Panc1 (cell line): ENCODE measurements at regions not wholly inside any gene's neighbourhood (a gene's known extent, or its start where the extent isn't known, plus 50 kb on each side); places are given as distances from the start of the nearest gene placed in this dataset.

Experiments
- ATAC-seq: fragments of 200-7000 bp; cut with Tn5 transposase; 2 replicates; pipeline ENCODE4 v1.9.1; 2020; ENCODE audit warnings: mild to moderate bottlenecking, moderate library complexity
- BruUV-seq: library from RNA; stranded (reverse); fragments of 400-500 nt; replicated peaks from 2 replicates; lab custom pipeline; 2021; lab: Mats Ljungman, UMichigan
- CTCF ChIA-PET: fragments of 300-600 bp; sonication (Branson Sonifier 250); formaldehyde crosslinking; loops from one replicate; lab custom pipeline; 2022; ENCODE audit warnings: antibody characterized with exemption; lab: Charles Lee
- POLR2A ChIA-PET: fragments of 300-600 bp; sonication (Branson Sonifier 250); formaldehyde crosslinking; loops from one replicate; lab custom pipeline; 2022; ENCODE audit warnings: antibody characterized with exemption; lab: Charles Lee
- DNase-seq: peaks from one replicate; pipeline ENCODE4 v3.0.0-alpha.2; 2010; ENCODE audit warnings: low read depth, low spot score
- H3K27ac ChIP-seq: 2 replicates; pipeline ENCODE4 v1.5.1; 2011; ENCODE audit warnings: mild to moderate bottlenecking, low read length, inconsistent platforms
- H3K27me3 ChIP-seq: fragments of 200-500 bp; sonication (Bioruptor generic); 2 replicates; pipeline ENCODE4 v1.6.0; 2014; ENCODE audit warnings: low read length, inconsistent platforms; ENCODE audit not compliant: control insufficient read depth, insufficient read depth
- H3K36me3 ChIP-seq: fragments of 200-500 bp; sonication (Bioruptor generic); 2 replicates; pipeline ENCODE4 v1.5.1; 2014; ENCODE audit warnings: inconsistent platforms, mild to moderate bottlenecking, low read length, moderate library complexity; ENCODE audit not compliant: control insufficient read depth, insufficient read depth
- H3K4me1 ChIP-seq: 2 replicates; pipeline ENCODE4 v1.5.1; 2011; ENCODE audit warnings: inconsistent platforms, mild to moderate bottlenecking, low read length, moderate library complexity; ENCODE audit not compliant: control insufficient read depth, insufficient read depth
- H3K4me3 ChIP-seq, 2 experiments: 2 replicates each; pipeline ENCODE4 v1.5.1; 2011 to 2012; ENCODE audit warnings: low read depth in 2 of 2, low read length in 2 of 2, mild to moderate bottlenecking in 2 of 2, inconsistent platforms in 1 of 2, moderate library complexity in 1 of 2
- H3K9me3 ChIP-seq: fragments of 200-500 bp; sonication (Bioruptor generic); 2 replicates; pipeline ENCODE4 v1.5.1; 2014; ENCODE audit warnings: low read depth, mild to moderate bottlenecking, inconsistent platforms, low read length, moderate library complexity; ENCODE audit not compliant: control insufficient read depth, insufficient read depth
- POLR2AphosphoS5 ChIP-seq: IDR thresholded peaks from 2 replicates; pipeline ENCODE4 v1.6.1; 2012; ENCODE audit warnings: mild to moderate bottlenecking, low read depth, low read length, moderate library complexity
- SIN3A ChIP-seq: IDR thresholded peaks from 2 replicates; pipeline ENCODE4 v1.6.1; 2012; ENCODE audit warnings: low read depth, mild to moderate bottlenecking, low read length, moderate library complexity, borderline replicate concordance; ENCODE audit not compliant: insufficient read depth
- TCF7L2 ChIP-seq: IDR thresholded peaks from 2 replicates; pipeline ENCODE4 v1.6.1; 2011; ENCODE audit warnings: mild to moderate bottlenecking, low read depth, low read length, inconsistent platforms
- in situ Hi-C: cut with HindIII; loops from 2 replicates; pipeline ENCODE4 v1.10.0; 2016; ENCODE audit warnings: low sequenced_read_pairs, low pct_unique_long_range_greater_than_20kb
- intact Hi-C: fragments of 100-400 bp; cut with micrococcal nuclease; formaldehyde crosslinking; loops from one replicate; pipeline ENCODE4 v1.10.0; 2022; ENCODE audit not compliant: unreplicated experiment
- TF ChIP-seq, protein P1 (sequence below), 2 experiments: IDR thresholded peaks; 2 replicates each; pipeline ENCODE4 v1.6.1; 2011 to 2012; ENCODE audit warnings: low read depth in 2 of 2, control low read depth in 1 of 2, low read length in 1 of 2, mild to moderate bottlenecking in 1 of 2, moderate library complexity in 1 of 2; ENCODE audit not compliant: insufficient read depth in 1 of 2
- TF ChIP-seq, protein P2 (sequence below): fragments of 450-650 bp; IDR thresholded peaks from 2 replicates; pipeline ENCODE4 v1.5.1; 2017; ENCODE audit warnings: mild to moderate bottlenecking

DNA sequence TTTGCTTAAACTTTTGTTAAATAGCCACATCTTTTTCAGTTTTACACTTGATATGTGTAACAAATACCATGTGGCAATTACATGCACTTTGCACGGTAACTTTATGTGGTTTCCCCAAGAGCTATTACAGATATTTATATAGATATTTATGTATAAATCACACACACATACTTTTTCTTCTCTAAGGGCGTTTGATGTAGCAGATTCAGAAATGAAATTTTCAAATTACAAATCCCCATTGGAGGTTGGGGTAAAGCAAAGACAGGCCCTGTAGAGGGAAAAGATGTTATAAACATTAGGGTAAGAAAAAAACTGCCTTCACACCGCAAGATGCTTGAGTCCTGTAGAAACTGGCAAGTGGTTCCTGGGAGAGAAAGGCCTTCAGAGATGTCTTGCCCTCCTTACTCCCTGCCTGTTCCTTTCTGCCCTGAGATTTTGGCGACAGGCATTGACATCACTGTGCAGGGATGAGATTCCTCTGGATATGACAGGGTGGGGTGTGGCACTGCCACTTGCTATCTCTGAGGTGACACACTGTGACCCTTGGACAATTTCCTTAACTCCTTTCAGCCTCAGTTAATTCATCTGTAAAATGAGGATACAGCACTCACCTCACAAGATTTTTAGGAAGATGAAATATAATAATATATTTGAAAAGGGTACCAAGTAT, 177.9 kb upstream of the TUT7 start:
- no peaks in the 10 kb centered on the region for H3K4me1 ChIP-seq
- no peaks in the 10 kb centered on the region for H3K36me3 ChIP-seq
- H3K4me3 ChIP-seq, result no peak overlapping the region
- DNase-seq, result no peak
- TF ChIP-seq, protein P1, sequence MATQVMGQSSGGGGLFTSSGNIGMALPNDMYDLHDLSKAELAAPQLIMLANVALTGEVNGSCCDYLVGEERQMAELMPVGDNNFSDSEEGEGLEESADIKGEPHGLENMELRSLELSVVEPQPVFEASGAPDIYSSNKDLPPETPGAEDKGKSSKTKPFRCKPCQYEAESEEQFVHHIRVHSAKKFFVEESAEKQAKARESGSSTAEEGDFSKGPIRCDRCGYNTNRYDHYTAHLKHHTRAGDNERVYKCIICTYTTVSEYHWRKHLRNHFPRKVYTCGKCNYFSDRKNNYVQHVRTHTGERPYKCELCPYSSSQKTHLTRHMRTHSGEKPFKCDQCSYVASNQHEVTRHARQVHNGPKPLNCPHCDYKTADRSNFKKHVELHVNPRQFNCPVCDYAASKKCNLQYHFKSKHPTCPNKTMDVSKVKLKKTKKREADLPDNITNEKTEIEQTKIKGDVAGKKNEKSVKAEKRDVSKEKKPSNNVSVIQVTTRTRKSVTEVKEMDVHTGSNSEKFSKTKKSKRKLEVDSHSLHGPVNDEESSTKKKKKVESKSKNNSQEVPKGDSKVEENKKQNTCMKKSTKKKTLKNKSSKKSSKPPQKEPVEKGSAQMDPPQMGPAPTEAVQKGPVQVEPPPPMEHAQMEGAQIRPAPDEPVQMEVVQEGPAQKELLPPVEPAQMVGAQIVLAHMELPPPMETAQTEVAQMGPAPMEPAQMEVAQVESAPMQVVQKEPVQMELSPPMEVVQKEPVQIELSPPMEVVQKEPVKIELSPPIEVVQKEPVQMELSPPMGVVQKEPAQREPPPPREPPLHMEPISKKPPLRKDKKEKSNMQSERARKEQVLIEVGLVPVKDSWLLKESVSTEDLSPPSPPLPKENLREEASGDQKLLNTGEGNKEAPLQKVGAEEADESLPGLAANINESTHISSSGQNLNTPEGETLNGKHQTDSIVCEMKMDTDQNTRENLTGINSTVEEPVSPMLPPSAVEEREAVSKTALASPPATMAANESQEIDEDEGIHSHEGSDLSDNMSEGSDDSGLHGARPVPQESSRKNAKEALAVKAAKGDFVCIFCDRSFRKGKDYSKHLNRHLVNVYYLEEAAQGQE (IDR thresholded peaks at IDR 0.05; ENCODE audit: insufficient read depth in 1 of 2, low read depth in 2 of 2, low read length in 1 of 2), result no peak
- TF ChIP-seq POLR2AphosphoS5 (no peak), TCF7L2 (no peak), SIN3A (no peak)
- TF ChIP-seq, protein P2, sequence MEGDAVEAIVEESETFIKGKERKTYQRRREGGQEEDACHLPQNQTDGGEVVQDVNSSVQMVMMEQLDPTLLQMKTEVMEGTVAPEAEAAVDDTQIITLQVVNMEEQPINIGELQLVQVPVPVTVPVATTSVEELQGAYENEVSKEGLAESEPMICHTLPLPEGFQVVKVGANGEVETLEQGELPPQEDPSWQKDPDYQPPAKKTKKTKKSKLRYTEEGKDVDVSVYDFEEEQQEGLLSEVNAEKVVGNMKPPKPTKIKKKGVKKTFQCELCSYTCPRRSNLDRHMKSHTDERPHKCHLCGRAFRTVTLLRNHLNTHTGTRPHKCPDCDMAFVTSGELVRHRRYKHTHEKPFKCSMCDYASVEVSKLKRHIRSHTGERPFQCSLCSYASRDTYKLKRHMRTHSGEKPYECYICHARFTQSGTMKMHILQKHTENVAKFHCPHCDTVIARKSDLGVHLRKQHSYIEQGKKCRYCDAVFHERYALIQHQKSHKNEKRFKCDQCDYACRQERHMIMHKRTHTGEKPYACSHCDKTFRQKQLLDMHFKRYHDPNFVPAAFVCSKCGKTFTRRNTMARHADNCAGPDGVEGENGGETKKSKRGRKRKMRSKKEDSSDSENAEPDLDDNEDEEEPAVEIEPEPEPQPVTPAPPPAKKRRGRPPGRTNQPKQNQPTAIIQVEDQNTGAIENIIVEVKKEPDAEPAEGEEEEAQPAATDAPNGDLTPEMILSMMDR, result no peak
- intact Hi-C loops, result no loop called here
- no peak overlapping the region for H3K27ac ChIP-seq
- no peaks in the 10 kb centered on the region for H3K9me3 ChIP-seq
- CTCF ChIA-PET, result no interaction called here
- H3K27me3 ChIP-seq, result no peaks in the 10 kb centered on the region
- BruUV-seq, result no TSS peak
- in situ Hi-C loops, result no loop called here
- POLR2A ChIA-PET, result no interaction called here
- ATAC-seq, result no peak

DNA sequence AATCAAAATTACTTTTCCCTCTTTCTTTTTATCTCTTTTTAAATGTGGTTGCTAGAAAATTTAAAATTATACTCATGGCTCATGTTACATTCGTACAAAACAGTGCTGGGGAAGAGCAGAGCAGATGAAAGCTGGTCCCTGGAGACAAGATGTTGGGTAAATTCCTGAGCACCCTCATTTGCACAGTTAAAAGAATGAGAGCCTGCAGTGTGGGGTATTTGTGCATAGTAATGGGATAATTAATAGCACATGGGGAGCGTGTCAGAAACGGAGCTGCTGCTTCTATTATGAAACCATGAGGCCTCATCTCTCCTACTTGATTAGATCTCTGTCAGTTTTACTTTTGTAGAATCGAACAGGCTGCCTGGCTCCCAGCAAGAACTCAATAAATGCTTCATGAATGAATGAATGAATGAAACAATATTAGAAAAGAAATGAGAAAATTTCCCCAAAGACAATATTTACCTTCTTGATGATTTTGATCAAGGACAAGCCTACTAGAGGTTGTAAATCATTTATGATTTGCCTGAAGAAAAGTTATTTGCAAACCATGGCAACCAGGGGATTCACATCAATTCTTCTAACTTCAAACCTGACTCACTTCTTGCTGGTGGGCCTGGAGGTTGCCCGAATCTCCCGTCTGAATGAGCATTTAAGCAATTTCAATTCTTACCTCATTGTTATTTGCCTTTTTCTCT, 177.2 kb upstream of the TUT7 start:
- CTCF ChIA-PET, result no interaction called here

More for the DNA sequence above, 177.2 kb upstream of the TUT7 start:
- BruUV-seq, result no TSS peak
- H3K36me3 ChIP-seq, result no peaks in the 10 kb centered on the region
- no peaks in the 10 kb centered on the region for H3K9me3 ChIP-seq
- H3K4me1 ChIP-seq, result no peaks in the 10 kb centered on the region
- DNase-seq (no peak), ATAC-seq (no peak)
- POLR2A ChIA-PET, result no interaction called here
- H3K4me3 ChIP-seq, result no peak overlapping the region
- in situ Hi-C loops (no loop called here), intact Hi-C loops (no loop called here)
- TF ChIP-seq POLR2AphosphoS5 (no peak), SIN3A (no peak), TCF7L2 (no peak)
- TF ChIP-seq, protein P2, result no peak
- TF ChIP-seq, protein P1 (IDR thresholded peaks at IDR 0.05; ENCODE audit: insufficient read depth in 1 of 2, low read depth in 2 of 2, low read length in 1 of 2), result no peak
- H3K27ac ChIP-seq, result no peak overlapping the region
- no peaks in the 10 kb centered on the region; the same call in 1 of the 2 replicates for H3K27me3 ChIP-seq
